ENCODE measurements at regions not wholly inside any gene's neighbourhood (a gene's known extent, or its start where the extent isn't known, plus 50 kb on each side); places are given as distances from the start of the nearest gene placed in this dataset.

DNA sequence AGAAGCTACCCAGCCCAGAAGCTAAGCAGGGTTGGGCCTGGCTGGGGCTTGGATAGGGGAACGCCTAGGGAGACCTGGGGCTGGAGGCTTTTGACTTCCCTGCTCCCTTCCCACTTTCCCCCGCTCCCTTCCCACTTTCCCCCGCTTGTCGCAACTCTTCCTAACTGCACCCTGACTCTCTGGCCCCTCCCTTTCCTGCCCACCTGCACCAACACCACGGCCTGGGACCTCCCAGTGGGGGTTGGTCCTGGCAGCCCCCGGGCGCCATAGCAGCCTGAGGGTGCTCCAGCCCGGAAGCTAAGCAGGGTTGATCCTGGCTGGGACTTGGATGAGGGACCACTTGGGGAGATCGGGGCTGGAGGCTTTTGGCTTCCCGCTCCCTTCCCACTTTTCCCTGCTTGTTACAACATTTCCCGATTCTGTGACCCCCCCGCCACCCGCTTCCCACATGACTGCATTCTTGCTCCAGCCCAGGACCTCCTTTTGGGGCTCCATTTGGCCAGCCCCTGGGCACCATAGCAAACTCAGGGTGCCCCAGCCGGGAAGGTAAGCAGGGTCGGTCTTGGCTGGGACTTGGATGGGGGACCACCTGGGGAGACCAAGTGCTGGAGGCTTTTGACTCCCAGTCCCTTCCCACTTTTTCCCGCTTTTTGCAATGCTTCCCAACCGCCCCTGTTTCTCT, 2287.0 kb downstream of the TP53TG3F start (continued):
- TF ChIP-seq, protein P1, sequence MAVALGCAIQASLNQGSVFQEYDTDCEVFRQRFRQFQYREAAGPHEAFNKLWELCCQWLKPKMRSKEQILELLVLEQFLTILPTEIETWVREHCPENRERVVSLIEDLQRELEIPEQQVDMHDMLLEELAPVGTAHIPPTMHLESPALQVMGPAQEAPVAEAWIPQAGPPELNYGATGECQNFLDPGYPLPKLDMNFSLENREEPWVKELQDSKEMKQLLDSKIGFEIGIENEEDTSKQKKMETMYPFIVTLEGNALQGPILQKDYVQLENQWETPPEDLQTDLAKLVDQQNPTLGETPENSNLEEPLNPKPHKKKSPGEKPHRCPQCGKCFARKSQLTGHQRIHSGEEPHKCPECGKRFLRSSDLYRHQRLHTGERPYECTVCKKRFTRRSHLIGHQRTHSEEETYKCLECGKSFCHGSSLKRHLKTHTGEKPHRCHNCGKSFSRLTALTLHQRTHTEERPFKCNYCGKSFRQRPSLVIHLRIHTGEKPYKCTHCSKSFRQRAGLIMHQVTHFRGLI (tag by site-specific recombination; IDR thresholded peaks at IDR 0.05): no peak
- no peak for TF ChIP-seq ZNF626 (tag by site-specific recombination; IDR thresholded peaks at IDR 0.05)
- no peak for TF ChIP-seq ZNF610 (tag by site-specific recombination; IDR thresholded peaks at IDR 0.05; ENCODE audit: borderline replicate concordance)
- no peak for TF ChIP-seq ZNF121 (tag by site-specific recombination; IDR thresholded peaks at IDR 0.05)
- TF ChIP-seq GLI2 (tag by site-specific recombination; IDR thresholded peaks at IDR 0.05; ENCODE audit: borderline replicate concordance, low read depth): no peak
- TF ChIP-seq, protein P2, sequence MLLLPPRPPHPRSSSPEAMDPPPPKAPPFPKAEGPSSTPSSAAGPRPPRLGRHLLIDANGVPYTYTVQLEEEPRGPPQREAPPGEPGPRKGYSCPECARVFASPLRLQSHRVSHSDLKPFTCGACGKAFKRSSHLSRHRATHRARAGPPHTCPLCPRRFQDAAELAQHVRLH (tag by site-specific recombination; IDR thresholded peaks at IDR 0.05): no peak
- TF ChIP-seq, protein P3, sequence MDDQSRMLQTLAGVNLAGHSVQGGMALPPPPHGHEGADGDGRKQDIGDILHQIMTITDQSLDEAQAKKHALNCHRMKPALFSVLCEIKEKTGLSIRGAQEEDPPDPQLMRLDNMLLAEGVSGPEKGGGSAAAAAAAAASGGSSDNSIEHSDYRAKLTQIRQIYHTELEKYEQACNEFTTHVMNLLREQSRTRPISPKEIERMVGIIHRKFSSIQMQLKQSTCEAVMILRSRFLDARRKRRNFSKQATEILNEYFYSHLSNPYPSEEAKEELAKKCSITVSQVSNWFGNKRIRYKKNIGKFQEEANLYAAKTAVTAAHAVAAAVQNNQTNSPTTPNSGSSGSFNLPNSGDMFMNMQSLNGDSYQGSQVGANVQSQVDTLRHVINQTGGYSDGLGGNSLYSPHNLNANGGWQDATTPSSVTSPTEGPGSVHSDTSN (CRISPR knock-in tag; IDR thresholded peaks at IDR 0.05): no peak
- TF ChIP-seq ZNF426 (tag by site-specific recombination; IDR thresholded peaks at IDR 0.05): no peak
- TF ChIP-seq, protein P4, sequence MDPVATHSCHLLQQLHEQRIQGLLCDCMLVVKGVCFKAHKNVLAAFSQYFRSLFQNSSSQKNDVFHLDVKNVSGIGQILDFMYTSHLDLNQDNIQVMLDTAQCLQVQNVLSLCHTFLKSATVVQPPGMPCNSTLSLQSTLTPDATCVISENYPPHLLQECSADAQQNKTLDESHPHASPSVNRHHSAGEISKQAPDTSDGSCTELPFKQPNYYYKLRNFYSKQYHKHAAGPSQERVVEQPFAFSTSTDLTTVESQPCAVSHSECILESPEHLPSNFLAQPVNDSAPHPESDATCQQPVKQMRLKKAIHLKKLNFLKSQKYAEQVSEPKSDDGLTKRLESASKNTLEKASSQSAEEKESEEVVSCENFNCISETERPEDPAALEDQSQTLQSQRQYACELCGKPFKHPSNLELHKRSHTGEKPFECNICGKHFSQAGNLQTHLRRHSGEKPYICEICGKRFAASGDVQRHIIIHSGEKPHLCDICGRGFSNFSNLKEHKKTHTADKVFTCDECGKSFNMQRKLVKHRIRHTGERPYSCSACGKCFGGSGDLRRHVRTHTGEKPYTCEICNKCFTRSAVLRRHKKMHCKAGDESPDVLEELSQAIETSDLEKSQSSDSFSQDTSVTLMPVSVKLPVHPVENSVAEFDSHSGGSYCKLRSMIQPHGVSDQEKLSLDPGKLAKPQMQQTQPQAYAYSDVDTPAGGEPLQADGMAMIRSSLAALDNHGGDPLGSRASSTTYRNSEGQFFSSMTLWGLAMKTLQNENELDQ (tag by site-specific recombination; IDR thresholded peaks at IDR 0.05; ENCODE audit: low read depth): no peak
- TF ChIP-seq, protein P5, sequence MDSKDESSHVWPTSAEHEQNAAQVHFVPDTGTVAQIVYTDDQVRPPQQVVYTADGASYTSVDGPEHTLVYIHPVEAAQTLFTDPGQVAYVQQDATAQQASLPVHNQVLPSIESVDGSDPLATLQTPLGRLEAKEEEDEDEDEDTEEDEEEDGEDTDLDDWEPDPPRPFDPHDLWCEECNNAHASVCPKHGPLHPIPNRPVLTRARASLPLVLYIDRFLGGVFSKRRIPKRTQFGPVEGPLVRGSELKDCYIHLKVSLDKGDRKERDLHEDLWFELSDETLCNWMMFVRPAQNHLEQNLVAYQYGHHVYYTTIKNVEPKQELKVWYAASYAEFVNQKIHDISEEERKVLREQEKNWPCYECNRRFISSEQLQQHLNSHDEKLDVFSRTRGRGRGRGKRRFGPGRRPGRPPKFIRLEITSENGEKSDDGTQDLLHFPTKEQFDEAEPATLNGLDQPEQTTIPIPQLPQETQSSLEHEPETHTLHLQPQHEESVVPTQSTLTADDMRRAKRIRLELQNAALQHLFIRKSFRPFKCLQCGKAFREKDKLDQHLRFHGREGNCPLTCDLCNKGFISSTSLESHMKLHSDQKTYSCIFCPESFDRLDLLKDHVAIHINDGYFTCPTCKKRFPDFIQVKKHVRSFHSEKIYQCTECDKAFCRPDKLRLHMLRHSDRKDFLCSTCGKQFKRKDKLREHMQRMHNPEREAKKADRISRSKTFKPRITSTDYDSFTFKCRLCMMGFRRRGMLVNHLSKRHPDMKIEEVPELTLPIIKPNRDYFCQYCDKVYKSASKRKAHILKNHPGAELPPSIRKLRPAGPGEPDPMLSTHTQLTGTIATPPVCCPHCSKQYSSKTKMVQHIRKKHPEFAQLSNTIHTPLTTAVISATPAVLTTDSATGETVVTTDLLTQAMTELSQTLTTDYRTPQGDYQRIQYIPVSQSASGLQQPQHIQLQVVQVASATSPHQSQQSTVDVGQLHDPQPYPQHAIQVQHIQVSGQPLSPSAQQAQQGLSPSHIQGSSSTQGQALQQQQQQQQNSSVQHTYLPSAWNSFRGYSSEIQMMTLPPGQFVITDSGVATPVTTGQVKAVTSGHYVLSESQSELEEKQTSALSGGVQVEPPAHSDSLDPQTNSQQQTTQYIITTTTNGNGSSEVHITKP (tag by site-specific recombination; IDR thresholded peaks at IDR 0.05): no peak
- no peak for TF ChIP-seq ZNF366 (tag by site-specific recombination; conservative IDR thresholded peaks at IDR 0.05)

DNA sequence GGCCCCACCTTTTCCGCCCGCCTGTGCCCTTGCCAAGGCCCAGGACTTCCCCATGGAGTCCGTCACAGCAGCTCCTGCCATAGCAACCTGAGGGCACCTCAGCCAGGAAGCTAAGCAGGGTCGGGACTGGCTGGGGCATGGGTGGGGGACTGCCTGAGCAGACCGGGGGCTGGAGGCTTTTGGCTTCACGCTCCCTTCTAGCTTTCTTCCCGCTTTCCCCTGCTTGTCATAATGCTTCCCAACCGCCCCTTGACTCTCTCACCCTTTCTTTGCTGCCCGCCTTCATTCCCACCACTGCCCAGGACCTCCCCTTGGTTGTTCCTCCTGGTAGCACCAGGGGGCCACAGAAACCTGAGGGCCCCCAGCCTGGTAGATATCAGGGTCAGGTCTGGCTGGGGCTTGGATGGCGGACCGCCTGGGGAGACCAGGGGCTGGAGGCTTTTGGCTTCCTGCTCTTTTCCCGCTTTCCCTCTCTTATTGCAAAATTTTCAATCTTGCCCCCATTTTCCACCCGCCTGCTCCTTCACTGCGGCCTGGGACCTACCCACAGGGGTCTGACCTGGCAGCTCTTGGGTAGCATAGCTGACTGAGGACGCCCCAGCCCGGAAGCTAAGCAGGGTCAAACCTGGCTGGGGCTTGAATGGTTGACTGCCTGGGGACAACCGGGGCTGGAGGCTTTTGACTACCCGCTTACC, 2287.7 kb downstream of the TP53TG3F start:
- no peak for TF ChIP-seq ZSCAN30 (tag by site-specific recombination; IDR thresholded peaks at IDR 0.05)
- no peak for TF ChIP-seq YY1 (tag by site-specific recombination; IDR thresholded peaks at IDR 0.05)
- no peaks in the 10 kb centered on the region for H3K4me1 ChIP-seq (ENCODE audit: control insufficient read depth, insufficient read depth, low read length)
- no peaks in the 10 kb centered on the region for H3K9me3 ChIP-seq (ENCODE audit: control insufficient read depth, insufficient read depth, low read depth, low read length)
- no peak overlapping the region for H3K27ac ChIP-seq (ENCODE audit: extremely low read depth, low read depth, low read length)
- H3K4me3 ChIP-seq (ENCODE audit: low read depth, low read length): no peak overlapping the region
- ChIA-PET CTCF (no interaction called here), POLR2A (no interaction called here)
- no peaks in the 10 kb centered on the region for H3K36me3 ChIP-seq (ENCODE audit: control insufficient read depth in 2 of 2, insufficient read depth in 1 of 2, low read length in 2 of 2)
